Vagina (tissue), 2 donors: ENCODE measurements at regions not wholly inside any gene's neighbourhood (a gene's known extent, or its start where the extent isn't known, plus 50 kb on each side); places are given as distances from the start of the nearest gene placed in this dataset.

ENCODE experiments used
- POLR2A ChIP-seq, 2 donors: fragments of 450-650 bp; IDR thresholded peaks; one replicate each; pipeline ENCODE4 v1.6.1; 2017; ENCODE audit warnings: antibody characterized with exemption in 2 of 2, mild to moderate bottlenecking in 2 of 2, moderate library complexity in 2 of 2
- POLR2AphosphoS5 ChIP-seq, 2 donors: sonication (generic); formaldehyde crosslinking; IDR thresholded peaks; one replicate each; pipeline ENCODE4 v1.9.0; 2017; ENCODE audit warnings: antibody characterized with exemption in 2 of 2, mild to moderate bottlenecking in 2 of 2, low read depth in 1 of 2; ENCODE audit not compliant: insufficient read depth in 1 of 2
- TF ChIP-seq, protein P1 (sequence below), 3 experiments: fragments of 450-650 bp in 2 of 3; fragments of 200-600 bp in 1 of 3; sonication (generic) in 1 of 3; IDR thresholded peaks; one replicate each; pipeline ENCODE4 v1.5.1; 2017 to 2019; ENCODE audit warnings: antibody characterized with exemption in 3 of 3, mild to moderate bottlenecking in 2 of 3, moderate library complexity in 2 of 3

DNA sequence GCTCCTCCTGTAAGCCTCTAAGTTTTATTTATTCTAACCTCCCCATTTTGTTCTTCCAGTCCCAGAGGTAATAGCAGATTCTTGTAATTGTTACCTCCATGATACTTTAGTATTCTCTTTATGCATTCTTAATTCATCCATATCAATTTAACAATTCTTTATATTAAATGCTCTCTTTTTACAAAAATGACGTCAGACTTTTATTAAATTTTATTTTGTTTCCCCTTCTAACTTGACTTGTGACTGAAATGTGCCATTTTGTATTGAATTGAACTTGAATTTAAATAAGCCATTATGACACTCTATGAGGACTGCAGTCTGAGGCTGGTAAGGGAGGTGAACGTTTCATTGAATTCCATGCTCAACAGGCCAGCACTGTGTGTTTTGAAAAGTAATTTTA, 60.0 kb upstream of the NUDT10 start:
- no peak for TF ChIP-seq POLR2A (IDR thresholded peaks at IDR 0.05)
- TF ChIP-seq, protein P1, sequence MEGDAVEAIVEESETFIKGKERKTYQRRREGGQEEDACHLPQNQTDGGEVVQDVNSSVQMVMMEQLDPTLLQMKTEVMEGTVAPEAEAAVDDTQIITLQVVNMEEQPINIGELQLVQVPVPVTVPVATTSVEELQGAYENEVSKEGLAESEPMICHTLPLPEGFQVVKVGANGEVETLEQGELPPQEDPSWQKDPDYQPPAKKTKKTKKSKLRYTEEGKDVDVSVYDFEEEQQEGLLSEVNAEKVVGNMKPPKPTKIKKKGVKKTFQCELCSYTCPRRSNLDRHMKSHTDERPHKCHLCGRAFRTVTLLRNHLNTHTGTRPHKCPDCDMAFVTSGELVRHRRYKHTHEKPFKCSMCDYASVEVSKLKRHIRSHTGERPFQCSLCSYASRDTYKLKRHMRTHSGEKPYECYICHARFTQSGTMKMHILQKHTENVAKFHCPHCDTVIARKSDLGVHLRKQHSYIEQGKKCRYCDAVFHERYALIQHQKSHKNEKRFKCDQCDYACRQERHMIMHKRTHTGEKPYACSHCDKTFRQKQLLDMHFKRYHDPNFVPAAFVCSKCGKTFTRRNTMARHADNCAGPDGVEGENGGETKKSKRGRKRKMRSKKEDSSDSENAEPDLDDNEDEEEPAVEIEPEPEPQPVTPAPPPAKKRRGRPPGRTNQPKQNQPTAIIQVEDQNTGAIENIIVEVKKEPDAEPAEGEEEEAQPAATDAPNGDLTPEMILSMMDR (IDR thresholded peaks at IDR 0.05), result no peak
- no peak for TF ChIP-seq POLR2AphosphoS5 (IDR thresholded peaks at IDR 0.05; ENCODE audit: insufficient read depth in 1 of 2, low read depth in 1 of 2)
